Lower lobe of right lung (tissue), 2 donors: ENCODE measurements at regions not wholly inside any gene's neighbourhood (a gene's known extent, or its start where the extent isn't known, plus 50 kb on each side); places are given as distances from the start of the nearest gene placed in this dataset.
"Not testable (repeated sequence)": the region's sequence is repeated elsewhere in the genome, so short reads cannot be mapped to it uniquely, and the experiment has no call there.

Source experiments
- ATAC-seq, 2 donors: fragments of 200-7000 bp; cut with Tn5 transposase; one replicate each; pipeline ENCODE4 v1.9.1; 2020 to 2022; ENCODE audit warnings: mild to moderate bottlenecking in 2 of 2, moderate library complexity in 2 of 2
- DNase-seq: peaks from one replicate; pipeline ENCODE4 v3.0.0-alpha.2; 2020
- H3K27ac ChIP-seq: fragments of 200-600 bp; one replicate; pipeline ENCODE4 v1.8.0; 2022
- H3K27me3 ChIP-seq: fragments of 200-600 bp; one replicate; pipeline ENCODE4 v1.8.0; 2022; ENCODE audit warnings: low read depth
- H3K36me3 ChIP-seq: fragments of 200-600 bp; one replicate; pipeline ENCODE4 v1.8.0; 2022; ENCODE audit warnings: mild to moderate bottlenecking
- H3K4me1 ChIP-seq: fragments of 200-600 bp; one replicate; pipeline ENCODE4 v1.8.0; 2022
- H3K4me3 ChIP-seq: fragments of 200-600 bp; one replicate; pipeline ENCODE4 v1.8.0; 2022; ENCODE audit warnings: mild to moderate bottlenecking
- H3K9me3 ChIP-seq: fragments of 200-600 bp; one replicate; pipeline ENCODE4 v1.8.0; 2022
- intact Hi-C: fragments of 100-400 bp; cut with DNase I; formaldehyde crosslinking; loops from one replicate; pipeline ENCODE4 v1.11.0; 2022
- TF ChIP-seq, protein P1 (sequence below): fragments of 200-600 bp; IDR thresholded peaks from one replicate; pipeline ENCODE4 v1.8.0; 2022; ENCODE audit warnings: antibody characterized with exemption, mild to moderate bottlenecking
- donor health status: DM: no; HTN: yes; CAD: no; lungs with severe emphysema.

DNA sequence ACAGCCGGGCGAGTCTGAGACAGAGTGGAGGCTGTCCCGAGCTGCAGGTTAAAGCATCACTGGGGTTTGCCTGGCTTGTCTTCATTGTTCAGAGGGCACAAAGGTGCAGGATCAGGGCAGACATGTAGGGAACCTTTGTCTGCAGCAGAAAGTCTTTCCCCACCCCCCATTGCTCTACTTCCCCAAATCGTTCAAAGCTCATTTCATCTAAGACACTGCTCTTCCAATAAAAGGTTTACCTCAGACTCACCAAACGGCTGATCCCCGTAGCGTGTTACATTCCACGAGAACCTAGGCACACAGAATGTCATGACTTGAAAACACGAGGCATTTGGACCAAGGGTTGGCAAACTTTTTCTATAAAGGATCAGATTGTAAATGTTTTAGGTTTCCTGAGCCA lies 286.3 kb upstream of the FRG1 start:
- H3K27ac ChIP-seq, H3K27me3 ChIP-seq, H3K4me3 ChIP-seq, H3K36me3 ChIP-seq, intact Hi-C loops, ATAC-seq, DNase-seq, H3K4me1 ChIP-seq, H3K9me3 ChIP-seq: not testable (repeated sequence)

- H3K27ac ChIP-seq, H3K4me1 ChIP-seq, H3K9me3 ChIP-seq, H3K4me3 ChIP-seq, H3K36me3 ChIP-seq, DNase-seq, intact Hi-C loops, H3K27me3 ChIP-seq, ATAC-seq: not testable (repeated sequence)
Measured at GRCh38 chr4:189655817-189656216, 284.9 kb upstream of the FRG1 start.

GRCh38 chr4:189656641-189657040 lies 284.0 kb upstream of the FRG1 start:
- Histone ChIP-seq H3K36me3 (no peaks in the 10 kb centered on the region), H3K4me1 (no peaks in the 10 kb centered on the region), H3K4me3 (no peak overlapping the region), H3K9me3 (no peaks in the 10 kb centered on the region), H3K27me3 (no peaks in the 10 kb centered on the region), H3K27ac (no peak overlapping the region)
- intact Hi-C loops, result no loop called here
- TF ChIP-seq, protein P1, sequence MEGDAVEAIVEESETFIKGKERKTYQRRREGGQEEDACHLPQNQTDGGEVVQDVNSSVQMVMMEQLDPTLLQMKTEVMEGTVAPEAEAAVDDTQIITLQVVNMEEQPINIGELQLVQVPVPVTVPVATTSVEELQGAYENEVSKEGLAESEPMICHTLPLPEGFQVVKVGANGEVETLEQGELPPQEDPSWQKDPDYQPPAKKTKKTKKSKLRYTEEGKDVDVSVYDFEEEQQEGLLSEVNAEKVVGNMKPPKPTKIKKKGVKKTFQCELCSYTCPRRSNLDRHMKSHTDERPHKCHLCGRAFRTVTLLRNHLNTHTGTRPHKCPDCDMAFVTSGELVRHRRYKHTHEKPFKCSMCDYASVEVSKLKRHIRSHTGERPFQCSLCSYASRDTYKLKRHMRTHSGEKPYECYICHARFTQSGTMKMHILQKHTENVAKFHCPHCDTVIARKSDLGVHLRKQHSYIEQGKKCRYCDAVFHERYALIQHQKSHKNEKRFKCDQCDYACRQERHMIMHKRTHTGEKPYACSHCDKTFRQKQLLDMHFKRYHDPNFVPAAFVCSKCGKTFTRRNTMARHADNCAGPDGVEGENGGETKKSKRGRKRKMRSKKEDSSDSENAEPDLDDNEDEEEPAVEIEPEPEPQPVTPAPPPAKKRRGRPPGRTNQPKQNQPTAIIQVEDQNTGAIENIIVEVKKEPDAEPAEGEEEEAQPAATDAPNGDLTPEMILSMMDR, result no peak
- DNase-seq (no peak), ATAC-seq (no peak)

DNA sequence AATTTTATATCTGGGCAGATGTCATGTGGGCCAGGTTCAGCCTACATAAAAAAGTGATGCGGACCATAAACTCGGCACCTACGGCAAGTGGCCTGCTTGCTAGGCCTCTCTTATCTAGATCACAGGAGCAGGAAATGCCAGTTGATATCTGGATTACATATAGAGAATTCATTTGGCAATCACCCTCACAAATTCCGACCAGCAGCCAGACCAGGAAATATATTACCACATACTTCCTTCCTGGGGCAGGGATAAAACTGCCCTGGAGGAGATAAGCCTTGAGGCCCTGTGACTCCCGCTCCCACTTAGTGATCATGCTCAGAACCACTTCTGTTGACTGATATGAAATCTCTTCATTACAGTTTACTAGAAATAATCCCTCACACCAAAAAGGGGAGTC lies 282.4 kb upstream of the FRG1 start:
- H3K27me3 ChIP-seq, H3K4me3 ChIP-seq, H3K36me3 ChIP-seq, DNase-seq, H3K4me1 ChIP-seq, H3K9me3 ChIP-seq, intact Hi-C loops: not testable (repeated sequence)
- ATAC-seq, result peak in 1 of 2 donors; percentile 37
- peak overlapping the region; percentile 24 for H3K27ac ChIP-seq

DNA sequence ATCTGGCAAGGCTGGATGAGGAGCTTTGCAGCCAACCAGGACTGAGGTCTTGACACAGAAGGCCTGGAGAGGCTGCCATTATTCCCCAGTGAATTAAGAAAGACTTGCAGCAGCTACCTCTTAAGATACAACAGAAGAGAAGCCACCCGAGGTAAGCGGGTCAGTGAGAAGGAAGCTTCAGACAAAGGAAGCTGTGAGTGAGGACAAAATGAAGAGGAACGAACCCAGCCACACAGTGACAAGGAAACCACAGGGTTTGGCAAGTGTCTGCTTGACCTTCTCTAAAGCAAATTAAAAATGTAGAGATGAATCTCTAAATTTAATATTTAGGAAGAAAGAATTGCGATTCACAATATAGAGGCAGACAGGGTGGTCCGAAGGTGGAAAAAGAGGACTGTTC lies 281.8 kb upstream of the FRG1 start:
- H3K4me1 ChIP-seq, H3K27me3 ChIP-seq, H3K36me3 ChIP-seq, intact Hi-C loops, DNase-seq, H3K4me3 ChIP-seq, H3K9me3 ChIP-seq: not testable (repeated sequence)
- peak overlapping the region; percentile 24 for H3K27ac ChIP-seq
- ATAC-seq, result peak; percentile 55 to 73

DNA sequence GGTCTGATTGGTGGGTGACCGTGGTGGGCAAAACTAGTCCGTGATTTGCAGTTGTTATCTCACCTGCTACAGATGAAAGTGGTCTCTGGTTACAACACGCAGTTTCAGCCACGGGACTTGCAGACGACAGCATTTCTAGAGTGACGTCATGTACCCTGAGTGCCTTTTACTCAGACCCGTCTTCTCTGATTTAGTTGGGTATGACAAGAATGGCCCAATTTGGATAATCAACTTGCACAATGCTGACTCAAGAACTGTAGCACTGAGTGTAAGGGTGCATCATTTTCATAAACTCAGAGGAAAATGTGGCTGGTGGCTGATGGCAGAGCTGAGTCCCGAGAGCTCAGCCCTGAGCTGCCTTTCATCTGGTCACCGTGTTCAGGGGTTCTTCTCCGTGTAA lies 281.4 kb upstream of the FRG1 start:
- intact Hi-C loops, result no loop called here
- Histone ChIP-seq H3K27ac (no peak overlapping the region), H3K4me1 (no peaks in the 10 kb centered on the region), H3K9me3 (no peaks in the 10 kb centered on the region), H3K27me3 (no peaks in the 10 kb centered on the region), H3K36me3 (no peaks in the 10 kb centered on the region), H3K4me3 (no peak overlapping the region)
- peak; percentile 64 to 71 for ATAC-seq
- TF ChIP-seq, protein P1, result no peak
- DNase-seq, result no peak

DNA sequence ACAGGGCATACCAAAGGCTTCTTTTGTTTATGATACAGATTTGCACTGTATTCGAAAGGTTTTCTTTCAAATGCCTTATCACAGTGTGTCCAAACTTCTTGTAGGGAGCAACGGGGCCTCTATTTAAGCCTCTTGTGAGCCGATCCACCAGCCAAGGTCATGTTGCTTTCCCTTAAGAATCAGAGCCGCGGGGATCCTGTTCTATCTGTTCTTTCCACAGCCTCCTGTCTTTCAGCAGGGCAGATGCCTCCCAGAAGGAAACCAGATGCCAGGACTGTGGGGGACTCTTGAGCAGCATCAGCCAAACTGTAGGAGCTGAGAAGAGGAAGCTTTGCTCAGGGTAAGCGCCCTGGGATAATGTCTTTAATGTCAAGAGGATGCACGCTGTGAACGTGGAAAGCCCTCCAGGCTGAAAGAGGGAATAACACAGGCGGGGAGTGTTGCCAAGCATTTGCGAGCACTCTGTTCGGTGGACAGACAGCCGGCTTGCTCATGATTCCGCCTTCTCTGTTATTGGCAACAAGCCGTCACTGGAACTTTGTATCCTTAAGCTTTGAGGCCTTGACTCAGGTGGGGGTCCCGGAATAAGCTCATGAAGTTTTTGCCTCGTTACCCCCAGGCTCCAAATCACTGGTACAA lies 279.8 kb upstream of the FRG1 start:
- Histone ChIP-seq H3K27me3 (no peaks in the 10 kb centered on the region), H3K4me3 (no peak overlapping the region), H3K27ac (no peak overlapping the region), H3K4me1 (no peaks in the 10 kb centered on the region), H3K9me3 (no peaks in the 10 kb centered on the region), H3K36me3 (no peaks in the 10 kb centered on the region)
- DNase-seq, result no peak
- ATAC-seq, result no peak
- TF ChIP-seq, protein P1, result no peak
- intact Hi-C loops, result no loop called here
